Heart left ventricle (tissue), 16 donors: ENCODE measurements at regions not wholly inside any gene's neighbourhood (a gene's known extent, or its start where the extent isn't known, plus 50 kb on each side); places are given as distances from the start of the nearest gene placed in this dataset.

ENCODE experiments used
- ATAC-seq, 4 donors: fragments of 200-7000 bp; cut with Tn5 transposase; one replicate each; pipeline ENCODE4 v1.9.1; 2020 to 2022; ENCODE audit warnings: moderate library complexity in 4 of 4, mild to moderate bottlenecking in 3 of 4, moderate number of reproducible peaks in 1 of 4
- DNase-seq, 5 donors: peaks; one replicate each; pipeline ENCODE4 v3.0.0-alpha.2; 2020
- H3K27ac ChIP-seq, 12 donors: fragments of 200-600 bp; sonication (generic) in 4 of 12; one replicate each; pipeline versions ENCODE4 v1.5.0 to v1.8.0; 2016 to 2022; ENCODE audit warnings: mild to moderate bottlenecking in 2 of 12
- H3K27me3 ChIP-seq, 9 donors: fragments of 200-600 bp; sonication (generic) in 2 of 9; one replicate each; pipeline versions ENCODE4 v1.5.1 to v1.8.0; 2016 to 2022; ENCODE audit warnings: mild to moderate bottlenecking in 3 of 9
- H3K36me3 ChIP-seq, 9 donors: fragments of 200-600 bp; sonication (generic) in 2 of 9; one replicate each; pipeline versions ENCODE4 v1.5.0 to v1.8.0; 2018 to 2022; ENCODE audit warnings: mild to moderate bottlenecking in 2 of 9
- H3K4me1 ChIP-seq, 12 donors: fragments of 200-600 bp; sonication (generic) in 4 of 12; one replicate each; pipeline versions ENCODE4 v1.5.0 to v1.8.0; 2016 to 2022; ENCODE audit warnings: mild to moderate bottlenecking in 3 of 12
- H3K4me3 ChIP-seq, 12 donors: fragments of 200-600 bp; sonication (generic) in 4 of 12; one replicate each; pipeline versions ENCODE4 v1.5.0 to v1.8.0; 2017 to 2022; ENCODE audit warnings: mild to moderate bottlenecking in 9 of 12, moderate library complexity in 4 of 12
- H3K9me3 ChIP-seq, 12 donors: fragments of 200-600 bp; sonication (generic) in 4 of 12; one replicate each; pipeline versions ENCODE4 v1.5.0 to v1.8.0; 2016 to 2022; ENCODE audit warnings: mild to moderate bottlenecking in 1 of 12
- POLR2A ChIP-seq, 2 donors: fragments of 450-650 bp; IDR thresholded peaks; one replicate each; pipeline ENCODE4 v1.6.1; 2017; ENCODE audit warnings: antibody characterized with exemption in 2 of 2, mild to moderate bottlenecking in 2 of 2, moderate library complexity in 2 of 2
- WGBS, 4 donors: extraction: QIAGEN DNeasy Blood & Tissue Kit in 2 of 4; methylation state at CpG; one replicate each; pipeline versions ENCODE4 v1.1.5 to v1.1.7; 2013 to 2018; 5-methylcytosine and 5-hydroxymethylcytosine counted together
- intact Hi-C, 10 donors: fragments of 100-400 bp; cut with DNase I; formaldehyde crosslinking; loops; one replicate each; pipeline versions ENCODE4 v1.11.1 to v1.14.2; 2022
- TF ChIP-seq, protein P1 (sequence below), 12 donors: fragments of 200-600 bp; sonication (generic) in 4 of 12; IDR thresholded peaks; one replicate each; pipeline versions ENCODE4 v1.5.0 to v1.8.0; 2018 to 2022; ENCODE audit warnings: antibody characterized with exemption in 12 of 12, mild to moderate bottlenecking in 5 of 12
- donor health status: ischemic (EF 13 %, LVEDD 7.1; RV severe dilation, severe dysfunction).
- donor health status: healthy with polysubstance abuse.
- donor health status: DM: no; HTN: yes; CAD: no.
- donor health status: DM: no; HTN: no; CAD: no.
- donor health status: ischemic (EF 25% LVEDD 6.9; RV normal size, moderate dysfunction).
- donor health status: ischemic (EF 25% LVEDD 5.7; RV mildly dilated, moderate dysfunction).
- donor health status: healthy.
- donor health status: DM: yes; HTN: yes; CAD: no.
- donor health status: ischemic (EF 35%, LVEDD 5.7; RV mildly dilated, moderate dysfunction).
- donor health status: nonischemic (EF 11% LVEDD 7.7; RV severe dilation, severe dysfunction).
- donor health status: DM: yes; HTN: yes; CAD: no.
- donor health status: PGD.
- donor health status: ischemic (EF 29% LVEDD 5.4; RV normal size, mild dysfunction).
- donor health status: nonischemic (EF 23%, LVEDD 6.1; RV moderate dilation, normal function).

DNA sequence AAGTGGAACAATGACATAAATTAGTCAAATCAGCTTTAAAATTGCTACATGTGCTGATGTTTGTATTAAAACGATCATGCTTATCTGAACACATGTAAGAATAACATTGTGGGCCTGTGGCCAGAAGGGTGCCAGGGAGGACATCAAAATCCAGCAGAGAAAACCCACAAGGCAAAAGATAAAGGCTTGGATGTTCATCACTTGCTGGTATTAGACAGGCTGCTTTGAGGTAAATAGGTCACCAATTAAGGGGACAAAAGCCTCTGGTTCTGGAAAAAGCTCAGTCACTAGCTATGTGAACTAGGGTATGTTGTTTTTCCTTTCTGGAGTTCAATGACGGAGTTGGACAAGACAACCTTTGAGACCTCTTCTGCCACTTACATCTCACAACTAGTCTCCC, 74.4 kb upstream of the TMEM108 start:
- no peak overlapping the region for H3K4me3 ChIP-seq
- no peak overlapping the region for H3K27ac ChIP-seq
- ATAC-seq (no peak), DNase-seq (no peak)
- intact Hi-C loops = no loop called here
- no peaks in the 10 kb centered on the region for H3K27me3 ChIP-seq
- peaks cover 0 to 9% (median 0%) of the 10 kb centered on the region in 12 donors for H3K9me3 ChIP-seq
- no peaks in the 10 kb centered on the region for H3K4me1 ChIP-seq
- no peak for TF ChIP-seq POLR2A (IDR thresholded peaks at IDR 0.05)
- TF ChIP-seq, protein P1, sequence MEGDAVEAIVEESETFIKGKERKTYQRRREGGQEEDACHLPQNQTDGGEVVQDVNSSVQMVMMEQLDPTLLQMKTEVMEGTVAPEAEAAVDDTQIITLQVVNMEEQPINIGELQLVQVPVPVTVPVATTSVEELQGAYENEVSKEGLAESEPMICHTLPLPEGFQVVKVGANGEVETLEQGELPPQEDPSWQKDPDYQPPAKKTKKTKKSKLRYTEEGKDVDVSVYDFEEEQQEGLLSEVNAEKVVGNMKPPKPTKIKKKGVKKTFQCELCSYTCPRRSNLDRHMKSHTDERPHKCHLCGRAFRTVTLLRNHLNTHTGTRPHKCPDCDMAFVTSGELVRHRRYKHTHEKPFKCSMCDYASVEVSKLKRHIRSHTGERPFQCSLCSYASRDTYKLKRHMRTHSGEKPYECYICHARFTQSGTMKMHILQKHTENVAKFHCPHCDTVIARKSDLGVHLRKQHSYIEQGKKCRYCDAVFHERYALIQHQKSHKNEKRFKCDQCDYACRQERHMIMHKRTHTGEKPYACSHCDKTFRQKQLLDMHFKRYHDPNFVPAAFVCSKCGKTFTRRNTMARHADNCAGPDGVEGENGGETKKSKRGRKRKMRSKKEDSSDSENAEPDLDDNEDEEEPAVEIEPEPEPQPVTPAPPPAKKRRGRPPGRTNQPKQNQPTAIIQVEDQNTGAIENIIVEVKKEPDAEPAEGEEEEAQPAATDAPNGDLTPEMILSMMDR (IDR thresholded peaks at IDR 0.05) = no peak
- 31 to 47% (median 44%) methylated on average over 2 of the region's 2 CpGs for WGBS, 4 donors
- H3K36me3 ChIP-seq = no peaks in the 10 kb centered on the region

DNA sequence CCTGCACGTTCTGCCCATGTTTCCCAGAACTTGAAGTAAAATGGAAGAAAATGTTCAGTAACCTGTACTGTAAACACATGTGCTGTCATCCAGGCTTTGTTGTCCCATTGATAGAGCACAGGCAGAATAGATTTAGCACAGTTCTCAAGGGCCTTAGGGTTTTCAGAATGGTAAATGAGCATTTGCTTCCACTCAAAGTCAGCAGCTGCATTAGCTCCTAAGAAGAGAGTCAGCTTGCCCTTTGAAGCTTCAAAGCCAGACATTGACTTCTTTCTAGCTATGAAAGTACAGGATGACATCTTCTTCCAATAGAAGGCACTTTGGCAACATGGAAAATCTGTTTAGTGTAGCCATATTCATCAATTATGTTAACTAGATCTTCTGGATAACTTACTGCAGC, 76.2 kb upstream of the TMEM108 start:
- H3K4me1 ChIP-seq = no peaks in the 10 kb centered on the region
- no peaks in the 10 kb centered on the region for H3K36me3 ChIP-seq
- 85 to 94% (median 89%) methylated on average over 1 of the region's 1 CpG for WGBS, 4 donors
- no peak overlapping the region for H3K4me3 ChIP-seq
- no peak for DNase-seq
- intact Hi-C loops = no loop called here
- ATAC-seq = no peak
- no peak for TF ChIP-seq POLR2A (IDR thresholded peaks at IDR 0.05)
- TF ChIP-seq, protein P1 (IDR thresholded peaks at IDR 0.05) = no peak
- no peaks in the 10 kb centered on the region for H3K27me3 ChIP-seq
- H3K9me3 ChIP-seq = peaks cover 0 to 9% (median 0%) of the 10 kb centered on the region in 12 donors
- no peak overlapping the region for H3K27ac ChIP-seq

- WGBS, 4 donors = 62 to 83% (median 74%) methylated on average over 1 of the region's 1 CpG
- DNase-seq (no peak), ATAC-seq (no peak)
- TF ChIP-seq, protein P1 (IDR thresholded peaks at IDR 0.05) = no peak
- no peak for TF ChIP-seq POLR2A (IDR thresholded peaks at IDR 0.05)
- peaks cover 0 to 5% (median 0%) of the 10 kb centered on the region in 9 donors for H3K27me3 ChIP-seq
- H3K4me3 ChIP-seq = no peak overlapping the region
- intact Hi-C loops = no loop called here
- H3K27ac ChIP-seq = no peak overlapping the region
- H3K36me3 ChIP-seq = no peaks in the 10 kb centered on the region
- no peaks in the 10 kb centered on the region for H3K9me3 ChIP-seq
- no peaks in the 10 kb centered on the region for H3K4me1 ChIP-seq
Measured at GRCh38 chr3:132953683-132954082, 84.5 kb upstream of the TMEM108 start.

DNA sequence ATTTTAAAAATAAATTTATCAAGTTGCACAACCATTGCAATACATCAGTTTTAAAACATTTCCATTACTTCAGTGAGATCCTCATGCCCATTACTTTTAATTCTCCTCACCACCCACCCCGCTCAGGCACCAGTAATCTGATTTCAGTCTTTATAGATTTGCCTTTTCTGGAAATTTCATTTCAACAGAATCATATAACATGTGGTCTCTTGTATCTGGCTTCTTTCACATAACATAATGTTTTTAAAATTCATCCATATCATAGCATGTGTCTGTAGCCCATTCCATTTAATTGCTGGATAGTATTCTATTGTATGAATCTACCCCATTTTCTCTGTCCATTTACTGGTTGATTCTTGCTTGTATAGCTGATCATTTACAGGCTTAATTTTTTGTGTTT, 110.3 kb upstream of the TMEM108 start:
- no peaks in the 10 kb centered on the region for H3K27me3 ChIP-seq
- H3K4me3 ChIP-seq = no peak overlapping the region
- no peaks in the 10 kb centered on the region for H3K36me3 ChIP-seq
- 83 to 91% (median 87%) methylated on average over 1 of the region's 1 CpG for WGBS, 4 donors
- no peaks in the 10 kb centered on the region for H3K9me3 ChIP-seq
- TF ChIP-seq POLR2A (IDR thresholded peaks at IDR 0.05) = no peak
- TF ChIP-seq, protein P1 (IDR thresholded peaks at IDR 0.05) = no peak
- DNase-seq (no peak), ATAC-seq (no peak)
- H3K4me1 ChIP-seq = no peaks in the 10 kb centered on the region
- no peak overlapping the region for H3K27ac ChIP-seq
- intact Hi-C loops = no loop called here
